Hepatocyte (in vitro differentiated cells): ENCODE measurements at regions not wholly inside any gene's neighbourhood (a gene's known extent, or its start where the extent isn't known, plus 50 kb on each side); places are given as distances from the start of the nearest gene placed in this dataset.

Source experiments
- CTCF ChIP-seq: fragments of 200-600 bp; sonication (generic); IDR thresholded peaks from 2 replicates; pipeline ENCODE4 v1.5.1; 2016; ENCODE audit warnings: antibody characterized with exemption, mild to moderate bottlenecking; ENCODE audit not compliant: poor library complexity
- EZH2 ChIP-seq: fragments of 200-600 bp; sonication (generic); IDR thresholded peaks from 2 replicates; pipeline ENCODE4 v1.6.1; 2016; ENCODE audit warnings: antibody characterized with exemption, mild to moderate bottlenecking, borderline replicate concordance

- TF ChIP-seq EZH2 (no peak), CTCF (no peak)
These were observed 396.1 kb downstream of the TDRD15 start for GRCh38 chr2:21519821-21520220.
